ENCODE measurements at regions not wholly inside any gene's neighbourhood (a gene's known extent, or its start where the extent isn't known, plus 50 kb on each side); places are given as distances from the start of the nearest gene placed in this dataset.

- TF ChIP-seq GATA2 (IDR thresholded peaks at IDR 0.05; ENCODE audit: low read depth, low read length) (no peak), GATA3 (IDR thresholded peaks at IDR 0.05; ENCODE audit: low read depth, low read length) (no peak)
These were observed 79.4 kb upstream of the OTX2 start for GRCh38 chr14:56889705-56890104.
